ENCODE measurements at regions not wholly inside any gene's neighbourhood (a gene's known extent, or its start where the extent isn't known, plus 50 kb on each side); places are given as distances from the start of the nearest gene placed in this dataset.

- ATAC-seq (no peak), DNase-seq (no peak)
- Mint-ChIP-seq H3K27me3 (ENCODE audit: low read depth) (no peaks in the 10 kb centered on the region), H3K4me3 (no peak overlapping the region), H3K9me3 (no peaks in the 10 kb centered on the region), H3K4me1 (ENCODE audit: low read depth) (no peaks in the 10 kb centered on the region), H3K36me3 (ENCODE audit: insufficient read depth) (no peaks in the 10 kb centered on the region)
Measured at GRCh38 chr5:162209005-162209605, 141.5 kb downstream of the GABRG2 start.

- H3K4me1 Mint-ChIP-seq (ENCODE audit: low read depth): no peaks in the 10 kb centered on the region
- H3K36me3 Mint-ChIP-seq (ENCODE audit: insufficient read depth): no peaks in the 10 kb centered on the region
- no peak overlapping the region for H3K4me3 Mint-ChIP-seq
- no peaks in the 10 kb centered on the region for H3K27me3 Mint-ChIP-seq (ENCODE audit: low read depth)
- DNase-seq (no peak), ATAC-seq (no peak)
- H3K9me3 Mint-ChIP-seq: no peaks in the 10 kb centered on the region
Measured at GRCh38 chr5:162214551-162214950, 147.0 kb downstream of the GABRG2 start.

DNA sequence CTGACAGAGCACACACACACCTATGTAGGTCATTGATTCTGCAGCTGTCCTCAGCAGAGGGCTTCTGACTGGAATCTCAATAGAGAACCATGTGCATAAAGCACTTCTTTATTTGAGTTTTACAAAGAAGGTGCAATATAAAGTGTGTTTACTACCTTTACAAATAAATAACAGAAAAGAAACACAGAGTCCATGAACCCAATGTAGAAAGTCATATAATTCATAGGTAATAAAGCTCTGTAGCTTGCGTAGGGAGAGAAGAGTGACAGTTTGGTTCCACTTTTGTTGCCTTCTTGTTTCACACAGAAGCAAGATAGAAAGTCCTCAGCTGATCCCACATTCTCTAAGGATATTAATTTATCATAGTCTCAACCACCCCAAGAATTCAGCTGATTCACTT lies 149.5 kb downstream of the GABRG2 start:
- Mint-ChIP-seq H3K9me3 (peaks cover 4% of the 10 kb centered on the region), H3K27me3 (ENCODE audit: low read depth) (no peaks in the 10 kb centered on the region), H3K36me3 (ENCODE audit: insufficient read depth) (no peaks in the 10 kb centered on the region), H3K4me1 (ENCODE audit: low read depth) (no peaks in the 10 kb centered on the region), H3K4me3 (no peak overlapping the region)
- DNase-seq (no peak), ATAC-seq (no peak)

DNA sequence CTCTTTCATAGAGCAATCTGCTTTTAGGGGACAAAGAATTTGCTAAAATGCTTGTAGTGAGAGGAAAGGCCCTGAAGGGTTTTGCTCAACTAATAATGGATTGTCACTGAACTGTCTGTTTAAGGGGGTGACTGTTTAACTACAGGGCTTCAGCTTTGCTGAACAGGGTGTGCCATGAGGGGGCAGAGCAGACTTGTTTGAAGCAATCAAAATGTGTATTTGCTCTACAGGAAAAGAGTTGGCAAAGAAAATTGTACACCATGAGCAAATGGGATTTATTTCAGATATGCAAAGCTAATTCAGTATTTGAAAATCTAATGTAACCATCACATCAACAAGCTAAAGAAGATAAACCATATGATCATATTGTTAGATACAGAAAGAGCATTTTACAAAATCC lies 154.3 kb downstream of the GABRG2 start:
- H3K27me3 Mint-ChIP-seq (ENCODE audit: low read depth): no peaks in the 10 kb centered on the region

GRCh38 chr5:162227075-162227474 lies 159.5 kb downstream of the GABRG2 start:
- no peaks in the 10 kb centered on the region for H3K36me3 Mint-ChIP-seq (ENCODE audit: insufficient read depth)
- H3K4me1 Mint-ChIP-seq (ENCODE audit: low read depth): no peaks in the 10 kb centered on the region
- no peaks in the 10 kb centered on the region for H3K27me3 Mint-ChIP-seq (ENCODE audit: low read depth)
- H3K9me3 Mint-ChIP-seq: peaks cover 4% of the 10 kb centered on the region
- H3K4me3 Mint-ChIP-seq: no peak overlapping the region
- no peak for ATAC-seq
- DNase-seq: no peak

More for the DNA sequence above, 154.3 kb downstream of the GABRG2 start:
- H3K4me1 Mint-ChIP-seq (ENCODE audit: low read depth): no peaks in the 10 kb centered on the region
- no peak for ATAC-seq
- DNase-seq: no peak
- no peaks in the 10 kb centered on the region for H3K36me3 Mint-ChIP-seq (ENCODE audit: insufficient read depth)
- H3K4me3 Mint-ChIP-seq: no peak overlapping the region
- peaks cover 4% of the 10 kb centered on the region for H3K9me3 Mint-ChIP-seq

- Mint-ChIP-seq H3K4me3 (no peak overlapping the region), H3K9me3 (peaks cover 4% of the 10 kb centered on the region), H3K4me1 (ENCODE audit: low read depth) (no peaks in the 10 kb centered on the region), H3K36me3 (ENCODE audit: insufficient read depth) (no peaks in the 10 kb centered on the region), H3K27me3 (ENCODE audit: low read depth) (peaks cover 1% of the 10 kb centered on the region)
- no peak for DNase-seq
- no peak for ATAC-seq
Measured at GRCh38 chr5:162230348-162230747, 162.8 kb downstream of the GABRG2 start.

DNA sequence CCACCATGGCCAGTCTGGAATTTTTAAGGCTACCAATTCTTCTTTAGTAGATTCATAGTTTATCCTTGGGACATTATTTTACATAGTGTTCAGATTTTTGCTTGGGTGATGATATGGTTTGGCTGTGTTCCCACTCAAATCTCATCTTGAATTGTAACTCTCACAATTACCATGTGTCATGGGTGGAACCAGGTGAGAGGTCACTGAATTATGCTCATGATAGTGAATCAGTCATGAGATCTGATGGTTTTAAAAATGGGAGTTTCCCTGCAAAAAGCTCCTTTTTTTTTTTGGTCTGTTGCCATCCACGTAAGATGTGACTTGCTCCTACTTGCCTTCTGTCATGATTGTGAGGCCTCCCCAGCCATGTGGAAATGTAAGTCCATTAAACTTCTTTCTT lies 163.9 kb downstream of the GABRG2 start:
- ATAC-seq: no peak
- Mint-ChIP-seq H3K4me3 (no peak overlapping the region), H3K4me1 (ENCODE audit: low read depth) (no peaks in the 10 kb centered on the region), H3K9me3 (peaks cover 4% of the 10 kb centered on the region), H3K36me3 (ENCODE audit: insufficient read depth) (no peaks in the 10 kb centered on the region), H3K27me3 (ENCODE audit: low read depth) (peaks cover 1% of the 10 kb centered on the region)
- DNase-seq: no peak

GRCh38 chr5:162240734-162241133 lies 173.2 kb downstream of the GABRG2 start:
- H3K27me3 Mint-ChIP-seq (ENCODE audit: low read depth): no peaks in the 10 kb centered on the region
- H3K36me3 Mint-ChIP-seq (ENCODE audit: insufficient read depth): no peaks in the 10 kb centered on the region
- H3K9me3 Mint-ChIP-seq: peaks cover 8% of the 10 kb centered on the region
- no peak overlapping the region for H3K4me3 Mint-ChIP-seq
- ATAC-seq: no peak
- no peak for DNase-seq
- H3K4me1 Mint-ChIP-seq (ENCODE audit: low read depth): no peaks in the 10 kb centered on the region

DNA sequence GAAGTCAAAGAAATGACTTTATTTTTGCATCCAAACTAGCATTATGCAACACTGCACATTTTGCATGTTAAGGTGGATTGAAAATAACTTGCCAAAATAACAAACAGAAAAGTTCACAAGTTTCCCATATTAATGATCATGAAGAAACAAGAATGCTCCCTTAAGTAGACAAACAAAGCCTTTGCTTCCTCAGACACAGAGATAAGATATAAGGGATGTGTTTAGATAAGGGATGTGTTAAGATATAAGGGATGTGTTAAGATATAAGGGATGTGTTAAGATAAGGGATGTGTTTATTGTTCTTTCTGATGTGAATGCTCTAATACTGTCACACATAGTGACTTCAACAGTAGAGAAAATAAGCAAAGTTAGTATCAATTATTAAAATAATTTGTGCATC lies 174.8 kb downstream of the GABRG2 start:
- DNase-seq (no peak), ATAC-seq (no peak)
- no peaks in the 10 kb centered on the region for H3K4me1 Mint-ChIP-seq (ENCODE audit: low read depth)
- H3K36me3 Mint-ChIP-seq (ENCODE audit: insufficient read depth): no peaks in the 10 kb centered on the region
- H3K4me3 Mint-ChIP-seq: no peak overlapping the region
- no peaks in the 10 kb centered on the region for H3K27me3 Mint-ChIP-seq (ENCODE audit: low read depth)
- peaks cover 4% of the 10 kb centered on the region for H3K9me3 Mint-ChIP-seq

- Mint-ChIP-seq H3K4me3 (no peak overlapping the region), H3K36me3 (ENCODE audit: insufficient read depth) (no peaks in the 10 kb centered on the region), H3K9me3 (no peaks in the 10 kb centered on the region), H3K27me3 (ENCODE audit: low read depth) (no peaks in the 10 kb centered on the region), H3K4me1 (ENCODE audit: low read depth) (no peaks in the 10 kb centered on the region)
- DNase-seq (no peak), ATAC-seq (no peak)
Measured at GRCh38 chr5:162243651-162244050, 176.1 kb downstream of the GABRG2 start.

- H3K4me1 Mint-ChIP-seq (ENCODE audit: low read depth): no peaks in the 10 kb centered on the region
Measured at GRCh38 chr5:162248107-162248713, 180.6 kb downstream of the GABRG2 start.

GRCh38 chr5:162256711-162257110 lies 189.1 kb downstream of the GABRG2 start:
- Mint-ChIP-seq H3K36me3 (ENCODE audit: insufficient read depth) (no peaks in the 10 kb centered on the region), H3K4me3 (no peak overlapping the region), H3K9me3 (peaks cover 6% of the 10 kb centered on the region), H3K4me1 (ENCODE audit: low read depth) (no peaks in the 10 kb centered on the region), H3K27me3 (ENCODE audit: low read depth) (no peaks in the 10 kb centered on the region)
- ATAC-seq: no peak
- DNase-seq: no peak

More at GRCh38 chr5:162248107-162248713, 180.6 kb downstream of the GABRG2 start:
- Mint-ChIP-seq H3K36me3 (ENCODE audit: insufficient read depth) (no peaks in the 10 kb centered on the region), H3K4me3 (no peak overlapping the region), H3K27me3 (ENCODE audit: low read depth) (no peaks in the 10 kb centered on the region), H3K9me3 (peaks cover 3% of the 10 kb centered on the region)
- ATAC-seq: no peak
- DNase-seq: no peak

DNA sequence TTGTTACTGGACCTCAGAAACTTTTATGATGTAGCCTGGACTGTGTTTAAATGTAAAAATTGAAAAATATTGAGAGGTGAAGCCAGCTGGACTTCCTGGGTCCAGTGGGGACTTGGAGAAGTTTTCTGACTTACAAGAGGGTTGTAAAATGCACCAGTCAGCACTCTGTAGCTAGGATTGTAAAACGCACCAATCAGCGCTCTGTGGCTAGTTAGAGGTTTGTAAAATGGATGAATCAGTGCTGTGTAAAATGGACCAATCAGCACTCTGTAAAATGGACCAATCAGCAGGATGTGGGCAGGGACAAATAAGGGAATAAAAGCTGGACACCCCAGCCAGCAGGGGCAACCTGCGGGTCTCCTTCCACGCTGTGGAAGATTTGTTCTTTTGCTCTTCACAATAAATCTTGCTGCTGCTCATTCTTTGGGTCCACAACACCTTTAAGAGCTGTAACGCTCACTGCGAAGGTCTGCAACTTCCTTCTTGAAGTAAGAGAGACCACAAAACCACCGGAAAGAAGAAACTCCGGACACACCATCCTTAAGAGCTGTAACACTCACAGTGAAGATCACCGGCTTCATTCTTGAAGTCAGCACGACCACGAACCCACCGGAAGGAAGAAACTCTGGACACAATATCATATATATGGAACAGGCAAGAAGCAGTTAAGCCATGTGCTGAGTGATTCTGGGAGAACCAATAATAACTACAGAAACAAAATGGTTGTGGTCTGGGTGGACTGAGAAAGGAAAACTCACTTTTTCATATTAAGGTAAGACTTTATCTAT lies 201.3 kb downstream of the GABRG2 start:
- Mint-ChIP-seq H3K4me1 (ENCODE audit: low read depth) (peaks cover 2% of the 10 kb centered on the region), H3K36me3 (ENCODE audit: insufficient read depth) (no peaks in the 10 kb centered on the region), H3K9me3 (peaks cover 9% of the 10 kb centered on the region), H3K4me3 (no peak overlapping the region), H3K27me3 (ENCODE audit: low read depth) (no peaks in the 10 kb centered on the region)
- DNase-seq: no peak
- ATAC-seq: no peak

- ATAC-seq: no peak
- H3K9me3 Mint-ChIP-seq: peaks cover 15% of the 10 kb centered on the region
- DNase-seq: no peak
- H3K4me3 Mint-ChIP-seq: no peak overlapping the region
- H3K27me3 Mint-ChIP-seq (ENCODE audit: low read depth): no peaks in the 10 kb centered on the region
- H3K4me1 Mint-ChIP-seq (ENCODE audit: low read depth): peaks cover 2% of the 10 kb centered on the region
- no peaks in the 10 kb centered on the region for H3K36me3 Mint-ChIP-seq (ENCODE audit: insufficient read depth)
Measured at GRCh38 chr5:162272417-162272816, 204.8 kb downstream of the GABRG2 start.

- no peak for DNase-seq
- no peak for ATAC-seq
- Mint-ChIP-seq H3K4me1 (ENCODE audit: low read depth) (no peaks in the 10 kb centered on the region), H3K27me3 (ENCODE audit: low read depth) (no peaks in the 10 kb centered on the region), H3K9me3 (peaks cover 23% of the 10 kb centered on the region), H3K4me3 (no peak overlapping the region), H3K36me3 (ENCODE audit: insufficient read depth) (no peaks in the 10 kb centered on the region)
Measured at GRCh38 chr5:162274679-162275078, 207.1 kb downstream of the GABRG2 start.
